ENCODE measurements at regions not wholly inside any gene's neighbourhood (a gene's known extent, or its start where the extent isn't known, plus 50 kb on each side); places are given as distances from the start of the nearest gene placed in this dataset.

DNA sequence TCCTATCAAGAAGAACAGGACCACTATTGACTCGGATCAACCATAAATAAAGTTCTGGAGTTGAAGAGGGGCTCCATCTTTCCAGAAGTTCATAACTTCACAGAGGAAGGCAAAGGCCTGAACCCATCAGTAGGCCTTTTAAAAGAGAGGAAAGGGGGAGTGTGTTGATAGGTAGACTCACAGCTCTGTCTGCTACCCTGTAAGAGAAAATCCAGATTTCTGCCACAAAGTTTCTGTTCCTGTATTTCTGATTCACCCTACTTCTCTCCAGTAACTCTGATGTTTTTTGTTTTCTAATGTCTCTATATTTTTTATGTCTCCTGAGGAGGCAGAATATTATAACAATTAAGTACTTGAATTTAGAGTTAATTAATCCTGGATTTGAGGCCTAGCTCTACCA is 564.0 kb downstream of the TNS1 start:
- Histone ChIP-seq H3K9me3 (ENCODE audit: control insufficient read depth, insufficient read depth, low read depth, low read length) (no peaks in the 10 kb centered on the region), H3K36me3 (ENCODE audit: control insufficient read depth, insufficient read depth, low read length) (no peaks in the 10 kb centered on the region), H3K27me3 (ENCODE audit: control insufficient read depth, insufficient read depth, low read length) (no peaks in the 10 kb centered on the region), H3K4me3 (ENCODE audit: low read depth in 2 of 2, low read length in 2 of 2) (no peak overlapping the region), H3K4me1 (ENCODE audit: control insufficient read depth, insufficient read depth, low read length) (no peaks in the 10 kb centered on the region; the same call in 1 of the 2 replicates), H3K27ac (ENCODE audit: low read length) (no peak overlapping the region)
- intact Hi-C loops (cut with micrococcal nuclease; ENCODE audit: unreplicated experiment) (no loop called here), in situ Hi-C loops (cut with HindIII; ENCODE audit: low pct_unique_long_range_greater_than_20kb, low sequenced_read_pairs) (no loop called here)
- ChIA-PET POLR2A (no interaction called here), CTCF (no interaction called here)
- ATAC-seq (no peak), DNase-seq (ENCODE audit: low read depth, low spot score) (no peak)
- TF ChIP-seq, protein P1, sequence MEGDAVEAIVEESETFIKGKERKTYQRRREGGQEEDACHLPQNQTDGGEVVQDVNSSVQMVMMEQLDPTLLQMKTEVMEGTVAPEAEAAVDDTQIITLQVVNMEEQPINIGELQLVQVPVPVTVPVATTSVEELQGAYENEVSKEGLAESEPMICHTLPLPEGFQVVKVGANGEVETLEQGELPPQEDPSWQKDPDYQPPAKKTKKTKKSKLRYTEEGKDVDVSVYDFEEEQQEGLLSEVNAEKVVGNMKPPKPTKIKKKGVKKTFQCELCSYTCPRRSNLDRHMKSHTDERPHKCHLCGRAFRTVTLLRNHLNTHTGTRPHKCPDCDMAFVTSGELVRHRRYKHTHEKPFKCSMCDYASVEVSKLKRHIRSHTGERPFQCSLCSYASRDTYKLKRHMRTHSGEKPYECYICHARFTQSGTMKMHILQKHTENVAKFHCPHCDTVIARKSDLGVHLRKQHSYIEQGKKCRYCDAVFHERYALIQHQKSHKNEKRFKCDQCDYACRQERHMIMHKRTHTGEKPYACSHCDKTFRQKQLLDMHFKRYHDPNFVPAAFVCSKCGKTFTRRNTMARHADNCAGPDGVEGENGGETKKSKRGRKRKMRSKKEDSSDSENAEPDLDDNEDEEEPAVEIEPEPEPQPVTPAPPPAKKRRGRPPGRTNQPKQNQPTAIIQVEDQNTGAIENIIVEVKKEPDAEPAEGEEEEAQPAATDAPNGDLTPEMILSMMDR (IDR thresholded peaks at IDR 0.05): no peak
- TF ChIP-seq TCF7L2 (IDR thresholded peaks at IDR 0.05; ENCODE audit: low read depth, low read length): no peak
- no peak for TF ChIP-seq POLR2AphosphoS5 (IDR thresholded peaks at IDR 0.05; ENCODE audit: low read depth, low read length)
- no TSS peak for BruUV-seq (replicated peaks)

DNA sequence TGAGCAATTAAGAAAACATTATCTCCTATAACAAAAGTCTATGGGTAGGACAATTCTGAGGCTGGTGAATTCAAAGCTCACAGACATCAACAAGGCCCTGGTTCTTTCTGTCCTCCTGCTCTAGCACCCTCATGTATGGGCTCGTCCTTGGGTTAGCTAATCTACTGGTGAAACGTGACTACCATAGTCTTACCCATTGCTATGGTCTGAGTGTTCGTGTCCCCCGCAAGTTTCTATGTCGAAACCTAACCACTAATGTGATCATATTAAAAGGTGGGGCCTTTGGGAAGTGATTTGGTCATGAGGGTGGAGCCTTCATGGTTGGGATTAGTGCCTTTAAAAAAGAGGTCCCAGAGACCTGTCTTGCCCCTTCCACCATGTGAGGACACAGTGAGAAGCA is 564.7 kb downstream of the TNS1 start:
- H3K36me3 ChIP-seq (ENCODE audit: control insufficient read depth, insufficient read depth, low read length): no peaks in the 10 kb centered on the region
- no peak overlapping the region for H3K4me3 ChIP-seq (ENCODE audit: low read depth in 2 of 2, low read length in 2 of 2)
- in situ Hi-C loops (cut with HindIII; ENCODE audit: low pct_unique_long_range_greater_than_20kb, low sequenced_read_pairs) (no loop called here), intact Hi-C loops (cut with micrococcal nuclease; ENCODE audit: unreplicated experiment) (no loop called here)
- ChIA-PET CTCF (no interaction called here), POLR2A (no interaction called here)
- no peak for ATAC-seq
- no peaks in the 10 kb centered on the region; the same call in 1 of the 2 replicates for H3K4me1 ChIP-seq (ENCODE audit: control insufficient read depth, insufficient read depth, low read length)
- no peak overlapping the region for H3K27ac ChIP-seq (ENCODE audit: low read length)
- TF ChIP-seq, protein P2, sequence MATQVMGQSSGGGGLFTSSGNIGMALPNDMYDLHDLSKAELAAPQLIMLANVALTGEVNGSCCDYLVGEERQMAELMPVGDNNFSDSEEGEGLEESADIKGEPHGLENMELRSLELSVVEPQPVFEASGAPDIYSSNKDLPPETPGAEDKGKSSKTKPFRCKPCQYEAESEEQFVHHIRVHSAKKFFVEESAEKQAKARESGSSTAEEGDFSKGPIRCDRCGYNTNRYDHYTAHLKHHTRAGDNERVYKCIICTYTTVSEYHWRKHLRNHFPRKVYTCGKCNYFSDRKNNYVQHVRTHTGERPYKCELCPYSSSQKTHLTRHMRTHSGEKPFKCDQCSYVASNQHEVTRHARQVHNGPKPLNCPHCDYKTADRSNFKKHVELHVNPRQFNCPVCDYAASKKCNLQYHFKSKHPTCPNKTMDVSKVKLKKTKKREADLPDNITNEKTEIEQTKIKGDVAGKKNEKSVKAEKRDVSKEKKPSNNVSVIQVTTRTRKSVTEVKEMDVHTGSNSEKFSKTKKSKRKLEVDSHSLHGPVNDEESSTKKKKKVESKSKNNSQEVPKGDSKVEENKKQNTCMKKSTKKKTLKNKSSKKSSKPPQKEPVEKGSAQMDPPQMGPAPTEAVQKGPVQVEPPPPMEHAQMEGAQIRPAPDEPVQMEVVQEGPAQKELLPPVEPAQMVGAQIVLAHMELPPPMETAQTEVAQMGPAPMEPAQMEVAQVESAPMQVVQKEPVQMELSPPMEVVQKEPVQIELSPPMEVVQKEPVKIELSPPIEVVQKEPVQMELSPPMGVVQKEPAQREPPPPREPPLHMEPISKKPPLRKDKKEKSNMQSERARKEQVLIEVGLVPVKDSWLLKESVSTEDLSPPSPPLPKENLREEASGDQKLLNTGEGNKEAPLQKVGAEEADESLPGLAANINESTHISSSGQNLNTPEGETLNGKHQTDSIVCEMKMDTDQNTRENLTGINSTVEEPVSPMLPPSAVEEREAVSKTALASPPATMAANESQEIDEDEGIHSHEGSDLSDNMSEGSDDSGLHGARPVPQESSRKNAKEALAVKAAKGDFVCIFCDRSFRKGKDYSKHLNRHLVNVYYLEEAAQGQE (IDR thresholded peaks at IDR 0.05; ENCODE audit: insufficient read depth in 1 of 2, low read depth in 2 of 2, low read length in 1 of 2): no peak
- TF ChIP-seq, protein P1 (IDR thresholded peaks at IDR 0.05): no peak
- TF ChIP-seq SIN3A (IDR thresholded peaks at IDR 0.05; ENCODE audit: borderline replicate concordance, insufficient read depth, low read depth, low read length) (no peak), TCF7L2 (IDR thresholded peaks at IDR 0.05; ENCODE audit: low read depth, low read length) (no peak), POLR2AphosphoS5 (IDR thresholded peaks at IDR 0.05; ENCODE audit: low read depth, low read length) (no peak)
- H3K9me3 ChIP-seq (ENCODE audit: control insufficient read depth, insufficient read depth, low read depth, low read length): no peaks in the 10 kb centered on the region
- no TSS peak for BruUV-seq (replicated peaks)
- H3K27me3 ChIP-seq (ENCODE audit: control insufficient read depth, insufficient read depth, low read length): no peaks in the 10 kb centered on the region
- no peak for DNase-seq (ENCODE audit: low read depth, low spot score)

All from Panc1 (cell line).